ENCODE measurements at regions not wholly inside any gene's neighbourhood (a gene's known extent, or its start where the extent isn't known, plus 50 kb on each side); places are given as distances from the start of the nearest gene placed in this dataset.
"Not testable (repeated sequence)": the region's sequence is repeated elsewhere in the genome, so short reads cannot be mapped to it uniquely, and the experiment has no call there.

- not testable (repeated sequence) for DNase-seq
Observed at GRCh38 chr12:131322460-131322859, 368.8 kb downstream of the ADGRD1 start.

- no peak for DNase-seq
Observed at GRCh38 chr12:131323879-131324278, 370.2 kb downstream of the ADGRD1 start.

GRCh38 chr12:131327521-131328488 lies 374.1 kb downstream of the ADGRD1 start:
- DNase-seq: no peak

- DNase-seq: not testable (repeated sequence)
Observed at GRCh38 chr12:131328861-131329845, 375.4 kb downstream of the ADGRD1 start.

GRCh38 chr12:131330106-131330815 lies 376.6 kb downstream of the ADGRD1 start:
- DNase-seq: no peak

- no peak for DNase-seq
Observed at GRCh38 chr12:131331148-131331750, 377.5 kb downstream of the ADGRD1 start.

GRCh38 chr12:131332224-131332623 lies 378.5 kb downstream of the ADGRD1 start:
- no peak for DNase-seq

GRCh38 chr12:131333136-131333535 lies 377.8 kb upstream of the SFSWAP start:
- no peak for DNase-seq

- DNase-seq: no peak
Observed at GRCh38 chr12:131333621-131334440, 377.1 kb upstream of the SFSWAP start.

GRCh38 chr12:131334835-131335234 lies 376.1 kb upstream of the SFSWAP start:
- no peak for DNase-seq

- no peak for DNase-seq
Observed at GRCh38 chr12:131335456-131335855, 375.4 kb upstream of the SFSWAP start.

- DNase-seq: not testable (repeated sequence)
Observed at GRCh38 chr12:131337861-131338260, 373.0 kb upstream of the SFSWAP start.

GRCh38 chr12:131340616-131341210 lies 370.2 kb upstream of the SFSWAP start:
- DNase-seq: no peak

- DNase-seq: not testable (repeated sequence)
Observed at GRCh38 chr12:131341608-131342007, 369.3 kb upstream of the SFSWAP start.

- DNase-seq: not testable (repeated sequence)
Observed at GRCh38 chr12:131343436-131343835, 367.5 kb upstream of the SFSWAP start.

GRCh38 chr12:131344715-131345520 lies 366.0 kb upstream of the SFSWAP start:
- DNase-seq: not testable (repeated sequence)

- DNase-seq: no peak
Observed at GRCh38 chr12:131345521-131346436, 365.1 kb upstream of the SFSWAP start.

GRCh38 chr12:131346555-131347344 lies 364.1 kb upstream of the SFSWAP start:
- DNase-seq: no peak
